ENCODE measurements at regions not wholly inside any gene's neighbourhood (a gene's known extent, or its start where the extent isn't known, plus 50 kb on each side); places are given as distances from the start of the nearest gene placed in this dataset.

DNA sequence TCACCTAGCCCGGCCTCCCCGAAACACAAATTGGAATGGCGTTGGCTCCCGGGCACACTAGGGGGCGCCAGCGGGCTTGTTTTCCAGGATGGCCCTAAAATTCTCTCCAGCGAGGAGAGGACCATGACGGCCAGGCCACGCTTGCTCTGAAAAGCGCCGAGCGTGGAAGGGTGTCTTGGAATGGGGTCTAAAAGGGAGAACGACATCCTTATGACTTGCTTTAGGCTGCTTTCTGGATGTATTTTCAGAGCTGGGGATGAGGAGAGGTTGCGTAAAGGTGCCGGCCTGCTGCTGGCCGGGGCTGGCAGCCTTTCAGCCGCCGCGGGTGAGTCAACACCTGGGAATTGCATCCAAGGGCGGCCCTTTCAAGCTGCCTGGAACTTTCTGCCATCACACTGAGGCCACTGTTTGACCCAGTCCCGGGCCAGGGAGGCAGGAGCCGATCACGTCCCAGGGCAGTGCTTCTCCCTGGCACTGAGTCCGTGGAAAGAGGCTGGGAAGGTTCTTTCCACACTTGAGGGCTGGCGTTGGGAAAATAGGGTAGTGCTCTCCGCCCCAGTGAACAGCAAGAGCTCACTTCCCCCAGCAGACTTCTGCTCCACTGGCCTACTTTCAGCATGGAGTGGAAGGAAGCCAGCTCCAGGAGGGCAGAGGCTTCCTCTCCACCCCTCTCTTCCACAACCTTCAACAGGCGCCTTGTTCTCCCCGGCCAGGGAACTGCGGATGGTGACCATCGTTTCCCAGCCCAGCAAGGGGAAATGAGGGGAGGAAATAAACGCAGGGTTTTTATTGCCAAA lies 216.2 kb downstream of the TTC8 start:
- ChIA-PET SMC1A (ENCODE audit: uncharacterized antibody, unreplicated experiment) (interaction anchor here (1.0 to 2.2 kb wide), 10 partner anchors 41 to 898 kb away, joined by 3 to 11 read pairs (median 4); no protein-coding TSS in a partner anchor), RAD21 (ENCODE audit: unreplicated experiment) (interaction anchor here (1.1 kb wide), 2 partner anchors 873 to 899 kb away, joined by 3 to 4 read pairs; no protein-coding TSS in a partner anchor), CTCF (interaction anchor here (0.7 to 2.3 kb wide), 17 partner anchors 12 to 896 kb away, joined by 3 to 12 read pairs (median 4); no protein-coding TSS in a partner anchor), POLR2A (no interaction called here)
- peak overlapping the region; percentile 32; the same call in 1 of the 2 replicates for H3K9ac ChIP-seq (ENCODE audit: control insufficient read depth, insufficient read depth, low read length)
- in situ Hi-C loops (cut with MboI) (loop anchor here (5.0 to 25.0 kb wide), 3 partner anchors 397 to 872 kb away; no protein-coding TSS in a partner anchor), intact Hi-C loops (cut with micrococcal nuclease; ENCODE audit: unreplicated experiment) (loop anchor here (1.0 to 2.0 kb wide), 4 partner anchors 378 to 875 kb away; no protein-coding TSS in a partner anchor)
- no TSS peak for BruUV-seq (replicated peaks)
- peaks cover 6% of the 10 kb centered on the region for H3K4me1 ChIP-seq (ENCODE audit: control insufficient read depth, insufficient read depth, low read length)
- H4K20me1 ChIP-seq (ENCODE audit: control insufficient read depth, insufficient read depth): no peaks in the 10 kb centered on the region
- peak overlapping the region; percentile 59; the same call in 1 of the 2 replicates for H3K4me3 ChIP-seq
- 5% methylated on average over 31 of the region's 31 CpGs for WGBS (ENCODE audit: insufficient coverage, insufficient replicate concordance, low lambda C conversion rate, missing lambda C conversion rate)
- 0 out of 3 replicates have a peak, but pooled peaks cover 1% of the 10 kb centered on the region for H3K9me3 ChIP-seq (replicated peaks; ENCODE audit: control insufficient read depth, insufficient read depth, low read length)
- H3K27me3 ChIP-seq (replicated peaks in 1 of 2; ENCODE audit: control insufficient read depth in 2 of 2, insufficient read depth in 2 of 2, low read length in 1 of 2): no peaks in the 10 kb centered on the region
- H3K27ac ChIP-seq (ENCODE audit: control insufficient read depth, insufficient read depth): no peak overlapping the region
- H3K4me2 ChIP-seq (ENCODE audit: control insufficient read depth, insufficient read depth): peak overlapping the region; percentile 92
- DNase-seq (ENCODE audit: low read depth, low spot score) (peak; percentile 21), FAIRE-seq (peak; percentile 41), ATAC-seq (peak; percentile 95)
- H3K79me2 ChIP-seq (ENCODE audit: control insufficient read depth, insufficient read depth, low read length): no peaks in the 10 kb centered on the region
- H3K36me3 ChIP-seq (ENCODE audit: control insufficient read depth in 2 of 2, insufficient read depth in 2 of 2, low read length in 1 of 2): no peaks in the 10 kb centered on the region
- peak overlapping the region; percentile 93 for H2AFZ ChIP-seq (ENCODE audit: control insufficient read depth, low read depth, low read length)
- TF ChIP-seq ATF7 (IDR thresholded peaks at IDR 0.05; ENCODE audit: low read depth) (no peak), BHLHE40 (IDR thresholded peaks at IDR 0.05; ENCODE audit: borderline replicate concordance in 1 of 2, low read depth in 2 of 2, low read length in 1 of 2) (0 out of 4 replicates have a peak, but pooled peaks of 1 of the 2 experiments have one; percentile 11), EED (IDR thresholded peaks at IDR 0.05; ENCODE audit: low read depth) (peak; percentile 68), YY1 (IDR thresholded peaks at IDR 0.05; ENCODE audit: low read depth, low read length) (peak; percentile 80; the same call in 1 of the 2 replicates), CHD2 (IDR thresholded peaks at IDR 0.05; ENCODE audit: borderline replicate concordance, low read depth, low read length) (no peak), SRF (IDR thresholded peaks at IDR 0.05; ENCODE audit: low read depth in 2 of 2, low read length in 2 of 2) (no peak), SP1 (IDR thresholded peaks at IDR 0.05; ENCODE audit: low read depth, low read length) (peak; percentile 25), PAX5 (IDR thresholded peaks at IDR 0.05; ENCODE audit: borderline replicate concordance, low read depth, low read length) (peak; percentile 56; the same call in 1 of the 2 replicates), SIX5 (IDR thresholded peaks at IDR 0.05; ENCODE audit: low read depth, low read length, severe bottlenecking) (no peak), FOXM1 (IDR thresholded peaks at IDR 0.05; ENCODE audit: low read depth, low read length) (no peak), STAT3 (IDR thresholded peaks at IDR 0.05; ENCODE audit: low read depth, low read length) (no peak), NFXL1 (IDR thresholded peaks at IDR 0.05; ENCODE audit: borderline replicate concordance) (0 out of 2 replicates have a peak, but pooled peaks have one; percentile 14), RCOR1 (conservative IDR thresholded peaks at IDR 0.05; ENCODE audit: low read depth, low read length) (0 out of 2 replicates have a peak, but pooled peaks have one; percentile 52), BCL11A (IDR thresholded peaks at IDR 0.05; ENCODE audit: low read depth, low read length) (no peak), CBX5 (IDR thresholded peaks at IDR 0.05; ENCODE audit: low read depth) (0 out of 2 replicates have a peak, but pooled peaks have one; percentile 19), SMARCA5 (IDR thresholded peaks at IDR 0.05) (peak; percentile 56; the same call in 1 of the 2 replicates), RAD21 (IDR thresholded peaks at IDR 0.05; ENCODE audit: insufficient read depth, low read depth, low read length) (peak; percentile 97), RB1 (IDR thresholded peaks at IDR 0.05; ENCODE audit: borderline replicate concordance) (peak; percentile 58; the same call in 1 of the 2 replicates)
- TF ChIP-seq, protein P1, sequence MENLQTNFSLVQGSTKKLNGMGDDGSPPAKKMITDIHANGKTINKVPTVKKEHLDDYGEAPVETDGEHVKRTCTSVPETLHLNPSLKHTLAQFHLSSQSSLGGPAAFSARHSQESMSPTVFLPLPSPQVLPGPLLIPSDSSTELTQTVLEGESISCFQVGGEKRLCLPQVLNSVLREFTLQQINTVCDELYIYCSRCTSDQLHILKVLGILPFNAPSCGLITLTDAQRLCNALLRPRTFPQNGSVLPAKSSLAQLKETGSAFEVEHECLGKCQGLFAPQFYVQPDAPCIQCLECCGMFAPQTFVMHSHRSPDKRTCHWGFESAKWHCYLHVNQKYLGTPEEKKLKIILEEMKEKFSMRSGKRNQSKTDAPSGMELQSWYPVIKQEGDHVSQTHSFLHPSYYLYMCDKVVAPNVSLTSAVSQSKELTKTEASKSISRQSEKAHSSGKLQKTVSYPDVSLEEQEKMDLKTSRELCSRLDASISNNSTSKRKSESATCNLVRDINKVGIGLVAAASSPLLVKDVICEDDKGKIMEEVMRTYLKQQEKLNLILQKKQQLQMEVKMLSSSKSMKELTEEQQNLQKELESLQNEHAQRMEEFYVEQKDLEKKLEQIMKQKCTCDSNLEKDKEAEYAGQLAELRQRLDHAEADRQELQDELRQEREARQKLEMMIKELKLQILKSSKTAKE (IDR thresholded peaks at IDR 0.05; ENCODE audit: low read depth, poor library complexity, severe bottlenecking): peak; percentile 23
- TF ChIP-seq, protein P2, sequence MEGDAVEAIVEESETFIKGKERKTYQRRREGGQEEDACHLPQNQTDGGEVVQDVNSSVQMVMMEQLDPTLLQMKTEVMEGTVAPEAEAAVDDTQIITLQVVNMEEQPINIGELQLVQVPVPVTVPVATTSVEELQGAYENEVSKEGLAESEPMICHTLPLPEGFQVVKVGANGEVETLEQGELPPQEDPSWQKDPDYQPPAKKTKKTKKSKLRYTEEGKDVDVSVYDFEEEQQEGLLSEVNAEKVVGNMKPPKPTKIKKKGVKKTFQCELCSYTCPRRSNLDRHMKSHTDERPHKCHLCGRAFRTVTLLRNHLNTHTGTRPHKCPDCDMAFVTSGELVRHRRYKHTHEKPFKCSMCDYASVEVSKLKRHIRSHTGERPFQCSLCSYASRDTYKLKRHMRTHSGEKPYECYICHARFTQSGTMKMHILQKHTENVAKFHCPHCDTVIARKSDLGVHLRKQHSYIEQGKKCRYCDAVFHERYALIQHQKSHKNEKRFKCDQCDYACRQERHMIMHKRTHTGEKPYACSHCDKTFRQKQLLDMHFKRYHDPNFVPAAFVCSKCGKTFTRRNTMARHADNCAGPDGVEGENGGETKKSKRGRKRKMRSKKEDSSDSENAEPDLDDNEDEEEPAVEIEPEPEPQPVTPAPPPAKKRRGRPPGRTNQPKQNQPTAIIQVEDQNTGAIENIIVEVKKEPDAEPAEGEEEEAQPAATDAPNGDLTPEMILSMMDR (IDR thresholded peaks at IDR 0.05 in 2 of 3, conservative IDR thresholded peaks at IDR 0.05 in 1 of 3; ENCODE audit: control insufficient read depth in 2 of 3, extremely low read depth in 1 of 3, insufficient read depth in 1 of 3, low read depth in 3 of 3, low read length in 3 of 3): peak; percentile 88 to 96 (median 95); a peak in 5 of 6 replicates
